HG03135 (cell line): ENCODE measurements at regions not wholly inside any gene's neighbourhood (a gene's known extent, or its start where the extent isn't known, plus 50 kb on each side); places are given as distances from the start of the nearest gene placed in this dataset.

Experiments used
- ATAC-seq: cut with Tn5 transposase; IDR thresholded peaks from one replicate; pipeline ENCODE4 v1.9.1; 2021; ENCODE audit warnings: mild to moderate bottlenecking, moderate library complexity; ENCODE audit not compliant: unreplicated experiment

DNA sequence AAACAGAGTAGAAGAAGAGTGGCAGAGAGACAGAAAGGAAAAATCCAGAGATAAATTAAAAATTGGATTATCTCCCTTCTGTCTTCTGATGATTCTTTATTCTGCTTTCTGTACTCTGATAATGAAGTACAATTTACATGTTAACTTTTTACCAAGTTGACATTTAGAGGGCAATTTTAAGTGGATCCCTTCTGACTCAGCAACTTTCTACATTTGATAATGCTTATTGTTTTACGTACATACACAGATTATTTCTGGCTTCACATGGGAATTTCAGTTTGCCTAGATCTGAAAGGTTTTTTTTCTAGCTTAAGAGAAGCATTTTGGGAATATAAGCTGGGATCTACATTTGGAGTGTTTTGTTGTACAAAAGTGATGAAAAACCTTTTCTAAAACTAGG lies 491.3 kb downstream of the OTOL1 start:
- no peak for ATAC-seq

GRCh38 chr3:161989012-161989411 lies 492.4 kb downstream of the OTOL1 start:
- no peak for ATAC-seq

GRCh38 chr3:161990036-161990435 lies 493.4 kb downstream of the OTOL1 start:
- ATAC-seq: no peak

DNA sequence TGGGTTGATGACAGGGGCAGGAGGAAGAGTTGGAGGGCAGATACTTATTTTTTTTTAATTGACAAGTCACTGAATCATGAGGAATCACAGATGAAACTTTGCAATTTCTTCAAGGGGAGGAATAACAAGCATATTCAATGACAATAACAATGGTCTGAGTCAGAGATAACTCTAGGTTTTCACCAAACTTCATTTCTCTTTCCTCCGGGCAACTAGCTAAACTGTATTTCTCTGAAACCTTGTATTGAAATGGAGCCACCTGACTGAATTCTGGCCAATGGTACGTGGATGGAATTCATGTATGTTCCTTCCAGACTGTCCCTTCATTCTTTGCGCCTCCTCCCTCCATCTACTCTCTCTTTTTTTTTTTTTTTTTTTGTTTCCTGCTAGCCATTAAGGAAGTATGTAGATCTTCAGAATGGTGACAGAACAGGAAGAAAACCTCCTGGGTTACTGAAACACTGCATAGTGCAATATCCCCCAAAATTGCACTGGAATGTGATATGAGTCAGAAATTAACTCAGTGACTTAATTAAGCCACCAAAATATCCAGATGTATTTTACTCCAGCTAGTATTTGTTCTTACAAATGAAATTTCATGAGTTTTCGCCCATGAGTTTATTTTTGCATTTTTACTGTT lies 495.4 kb downstream of the OTOL1 start:
- ATAC-seq: no peak

DNA sequence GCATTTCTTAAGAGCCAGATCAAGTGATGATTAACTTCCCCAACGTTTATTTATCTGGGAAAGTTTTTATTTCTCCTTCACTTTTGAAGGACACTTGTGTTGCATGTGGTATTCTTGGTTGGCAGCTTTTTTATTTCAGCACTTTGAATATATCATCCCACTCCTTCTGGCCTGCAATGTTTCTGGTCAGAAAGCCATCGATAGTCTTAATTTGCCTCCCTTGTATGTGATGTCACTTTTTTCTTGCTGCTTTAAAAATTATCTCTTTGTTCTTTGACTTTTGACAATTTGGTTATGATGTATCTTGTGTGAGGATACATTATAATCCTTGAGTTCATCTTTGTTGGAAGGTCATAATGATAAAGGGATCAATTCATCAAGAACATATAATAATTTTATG lies 503.2 kb downstream of the OTOL1 start:
- ATAC-seq: no peak

DNA sequence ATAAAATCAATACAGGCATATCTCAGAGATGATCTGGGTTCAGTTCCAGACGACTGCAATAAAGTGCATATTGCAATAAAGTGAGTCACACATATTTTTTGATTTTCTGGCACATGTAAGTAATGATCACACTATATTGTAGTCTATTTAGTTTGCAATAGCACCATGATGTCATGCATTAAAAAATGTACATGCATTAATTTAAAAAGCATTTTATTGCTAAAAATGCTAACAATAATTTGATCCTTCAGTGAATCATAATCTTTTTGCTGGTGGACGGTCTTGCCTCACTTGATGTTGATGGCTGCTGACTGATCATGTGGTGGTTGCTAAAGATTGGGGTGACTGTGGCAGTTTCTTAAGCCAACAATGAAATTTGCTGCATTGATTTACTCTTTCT lies 511.1 kb downstream of the OTOL1 start:
- no peak for ATAC-seq

GRCh38 chr3:162012633-162013032 lies 516.0 kb downstream of the OTOL1 start:
- ATAC-seq: no peak

DNA sequence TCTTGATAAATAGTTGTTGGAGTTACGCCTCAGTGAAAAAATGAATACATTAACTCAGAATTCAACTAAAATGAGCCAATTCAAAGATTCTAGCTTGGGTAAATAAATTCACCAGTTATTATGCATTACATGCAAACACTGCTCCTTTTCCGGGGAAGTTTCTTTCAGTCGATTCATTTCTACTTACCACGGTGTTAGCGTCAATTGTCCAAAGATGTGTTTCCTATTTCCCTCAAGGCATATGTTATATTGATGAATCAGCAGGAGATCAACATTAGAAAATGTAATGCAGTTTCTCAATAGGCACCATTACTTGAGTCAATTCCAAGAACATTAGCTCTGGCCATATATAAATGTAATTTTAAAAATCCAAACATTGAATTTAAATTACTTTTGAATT lies 517.7 kb downstream of the OTOL1 start:
- ATAC-seq: no peak

DNA sequence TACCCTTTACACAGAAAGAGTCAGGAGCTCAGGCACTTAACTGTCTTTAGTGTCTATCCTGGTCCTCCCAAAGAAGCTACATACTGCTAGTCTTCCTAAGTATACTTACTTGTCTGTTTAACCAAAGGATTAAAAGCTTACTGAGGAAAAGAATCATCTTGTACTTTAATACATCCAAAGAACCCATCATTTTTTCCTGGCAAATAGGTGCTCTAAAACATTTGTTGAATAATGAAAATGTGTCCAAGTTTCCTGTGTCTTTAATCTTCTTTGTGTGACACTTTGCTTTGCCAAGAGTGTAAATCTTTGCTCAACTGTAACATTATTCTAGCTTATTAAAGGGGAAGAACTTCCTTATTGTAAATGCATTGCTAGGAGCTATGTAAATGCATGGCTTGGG lies 519.2 kb downstream of the OTOL1 start:
- no peak for ATAC-seq

- ATAC-seq: no peak
These were observed 523.2 kb downstream of the OTOL1 start for GRCh38 chr3:162019817-162020216.

GRCh38 chr3:162021206-162021605 lies 524.6 kb downstream of the OTOL1 start:
- no peak for ATAC-seq

DNA sequence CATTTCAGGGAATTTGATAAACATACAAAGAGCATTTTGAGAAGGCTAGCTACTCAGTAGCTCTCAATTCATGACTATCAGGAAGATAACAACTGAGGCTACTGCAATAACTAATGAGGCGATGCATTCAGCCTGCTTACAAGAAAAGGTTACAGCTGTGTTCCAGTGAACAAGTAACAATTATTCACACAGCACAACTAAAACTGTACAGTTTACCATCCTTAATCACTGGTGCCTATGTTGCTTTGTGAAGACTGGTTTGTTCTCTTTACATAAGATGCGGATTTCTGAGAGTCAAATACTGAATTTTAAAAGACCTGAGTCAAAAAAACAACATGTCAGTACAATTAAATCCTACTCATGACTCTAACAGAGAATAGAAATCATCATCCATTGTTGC lies 526.3 kb downstream of the OTOL1 start:
- ATAC-seq: no peak

GRCh38 chr3:162029736-162030135 lies 533.1 kb downstream of the OTOL1 start:
- ATAC-seq: no peak

DNA sequence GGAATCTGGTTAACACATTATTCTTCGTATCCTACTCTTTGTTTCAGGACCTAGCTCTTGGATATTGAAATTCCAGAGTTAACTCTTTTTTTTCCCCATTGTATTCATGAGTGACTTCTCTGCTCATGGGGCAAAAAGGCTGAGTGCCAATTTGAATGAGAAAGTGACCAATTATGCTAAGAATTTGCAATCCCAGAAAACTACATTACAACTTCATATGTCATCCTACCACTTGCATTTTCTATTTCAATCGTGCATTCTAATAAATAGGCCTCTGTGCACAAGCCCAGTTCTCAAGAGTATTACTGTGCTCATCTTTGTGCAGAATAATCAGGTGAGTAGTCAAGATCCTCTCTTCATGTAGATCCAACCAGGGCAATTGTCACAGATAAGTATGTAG lies 537.8 kb downstream of the OTOL1 start:
- ATAC-seq: no peak

- ATAC-seq: no peak
These were observed 545.0 kb downstream of the OTOL1 start for GRCh38 chr3:162041622-162042021.

DNA sequence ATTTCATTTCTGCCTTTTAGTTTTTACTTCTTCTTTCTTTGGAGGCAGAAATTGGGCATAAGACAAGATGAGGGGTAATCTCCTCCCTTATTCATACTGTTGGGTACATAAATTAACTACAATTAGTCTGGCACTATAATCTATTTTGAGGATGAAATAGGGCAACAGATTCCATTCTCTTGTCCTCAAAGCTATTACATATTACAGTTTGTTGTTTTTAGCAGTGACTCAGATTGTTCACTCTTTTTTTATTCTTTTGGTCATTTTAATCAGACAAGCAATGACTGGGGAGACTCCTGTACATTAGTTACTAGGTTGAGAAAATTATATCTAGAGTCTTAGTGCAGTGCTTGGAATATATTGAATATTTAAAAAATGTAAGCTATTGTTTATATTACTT lies 556.0 kb downstream of the OTOL1 start:
- ATAC-seq: no peak

DNA sequence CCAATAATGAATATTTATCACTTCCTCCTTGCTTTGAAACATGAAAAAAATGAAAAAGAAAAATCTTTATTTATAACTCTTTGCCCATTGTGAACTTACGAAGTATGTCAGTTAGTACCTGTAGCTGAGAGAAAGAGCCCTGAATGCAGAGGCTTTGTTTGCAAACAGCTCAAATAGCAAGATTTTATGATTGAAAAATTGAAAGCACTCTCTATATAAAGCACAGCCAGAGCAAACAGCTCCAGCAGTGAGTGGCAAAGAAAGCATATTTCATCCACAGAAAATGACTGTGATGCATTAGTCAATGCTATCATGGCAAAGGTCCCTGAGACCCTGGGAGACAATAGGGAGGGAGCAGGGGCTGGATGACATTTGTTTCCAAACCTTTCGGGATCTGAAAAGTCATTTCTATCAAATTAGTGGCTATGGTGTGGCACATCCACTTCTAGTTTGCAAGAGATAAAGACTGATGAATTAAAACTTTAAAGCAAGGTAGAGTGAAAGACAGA lies 576.1 kb downstream of the OTOL1 start:
- ATAC-seq: no peak

GRCh38 chr3:162073422-162073975 lies 576.9 kb downstream of the OTOL1 start:
- no peak for ATAC-seq

DNA sequence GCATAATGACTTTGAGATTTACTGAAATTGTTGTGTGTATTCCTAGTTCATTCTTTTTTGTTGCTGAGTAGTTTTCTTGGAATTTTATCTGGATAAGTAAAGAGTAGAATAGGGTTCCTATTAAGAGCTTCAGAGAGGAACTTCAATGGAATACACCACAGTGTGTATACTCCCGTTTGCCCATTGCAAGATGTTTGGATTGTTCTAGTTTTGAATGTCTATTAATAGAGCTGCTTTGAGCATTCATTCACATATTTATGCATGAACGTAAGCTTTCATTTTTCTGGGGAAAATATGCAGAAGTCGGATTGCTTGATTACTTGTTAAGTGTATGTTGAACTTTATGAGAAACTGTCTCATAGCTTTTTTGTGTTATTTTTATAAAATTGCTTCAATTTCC lies 580.5 kb downstream of the OTOL1 start:
- ATAC-seq: no peak

DNA sequence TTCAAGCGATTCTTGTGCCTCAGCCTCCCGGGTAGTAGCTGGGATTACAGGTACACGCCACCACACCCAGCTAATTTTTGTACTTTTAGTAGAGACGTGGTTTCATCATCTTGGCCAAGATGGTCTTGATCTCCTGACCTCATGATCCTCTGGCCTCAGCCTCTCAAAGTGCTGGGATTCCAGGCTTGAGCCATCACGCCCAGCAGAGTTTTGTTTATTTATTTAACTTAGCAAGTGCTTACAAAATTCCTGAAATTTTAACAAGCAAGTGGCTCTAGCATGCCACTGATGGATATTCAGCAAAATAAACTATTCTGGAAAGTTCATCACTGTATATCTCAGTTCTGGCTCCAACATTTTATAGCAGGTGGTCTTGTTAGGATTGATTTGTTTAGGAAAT lies 585.9 kb downstream of the OTOL1 start:
- no peak for ATAC-seq

DNA sequence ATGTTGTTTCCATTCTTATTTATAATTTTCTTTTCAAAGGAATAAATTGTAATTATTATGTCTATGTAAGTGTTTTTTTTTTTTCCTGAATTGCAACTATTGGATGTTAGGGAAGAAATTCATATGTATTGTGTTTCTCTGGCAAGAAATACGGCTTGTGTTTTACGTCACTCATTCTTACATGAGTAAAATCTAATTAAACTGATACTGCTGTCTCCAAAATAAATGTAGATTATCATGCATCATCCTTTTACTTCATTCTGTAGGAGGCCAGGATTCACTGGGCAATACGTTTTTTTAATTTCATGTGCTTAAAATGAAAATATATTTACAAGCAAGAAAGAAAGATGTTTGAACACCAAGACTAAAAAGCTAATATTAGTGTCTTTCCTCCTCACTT lies 590.8 kb downstream of the OTOL1 start:
- no peak for ATAC-seq

DNA sequence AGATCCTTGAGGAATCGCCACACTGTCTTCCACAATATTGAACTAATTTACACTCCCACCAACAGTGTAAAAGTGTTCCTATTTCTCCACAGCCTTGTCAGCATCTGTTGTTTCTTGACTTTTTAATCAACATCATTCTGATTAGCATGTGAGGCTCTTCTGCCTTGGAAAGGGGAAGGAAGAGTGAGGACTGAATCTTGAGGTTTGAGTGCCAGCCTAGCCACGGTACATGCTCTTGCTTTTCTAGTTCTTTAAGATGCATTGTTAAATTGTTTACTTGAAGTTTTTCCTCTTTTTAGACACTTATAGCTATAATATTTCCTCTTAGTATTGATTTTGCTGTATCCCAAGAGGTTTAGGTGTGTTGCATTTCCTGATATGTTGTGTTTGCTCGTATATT lies 596.1 kb downstream of the OTOL1 start:
- ATAC-seq: no peak

GRCh38 chr3:162094301-162094700 lies 597.7 kb downstream of the OTOL1 start:
- ATAC-seq: no peak
